Ascending aorta (tissue), 2 donors: ENCODE measurements at regions not wholly inside any gene's neighbourhood (a gene's known extent, or its start where the extent isn't known, plus 50 kb on each side); places are given as distances from the start of the nearest gene placed in this dataset.

Source experiments
- DNase-seq, 2 donors: peaks; one replicate each; pipeline ENCODE4 v3.0.0-alpha.2; 2019; ENCODE audit warnings: low spot score in 2 of 2
- H3K27ac ChIP-seq, 2 donors: fragments of 200-600 bp; sonication (generic); one replicate each; pipeline ENCODE4 v1.5.1; 2016 to 2017; ENCODE audit warnings: mild to moderate bottlenecking in 1 of 2
- H3K27me3 ChIP-seq: fragments of 200-600 bp; sonication (generic); one replicate; pipeline ENCODE4 v1.5.1; 2017
- H3K36me3 ChIP-seq, 2 donors: fragments of 200-600 bp; sonication (generic); one replicate each; pipeline ENCODE4 v1.5.1; 2016
- H3K4me1 ChIP-seq, 2 donors: fragments of 200-600 bp; sonication (generic); one replicate each; pipeline ENCODE4 v1.5.1; 2016 to 2017; ENCODE audit warnings: mild to moderate bottlenecking in 1 of 2
- H3K4me3 ChIP-seq, 2 donors: fragments of 200-600 bp; sonication (generic); one replicate each; pipeline ENCODE4 v1.5.1; 2016 to 2017; ENCODE audit warnings: mild to moderate bottlenecking in 1 of 2
- H3K9me3 ChIP-seq, 2 donors: fragments of 200-600 bp; sonication (generic); one replicate each; pipeline ENCODE4 v1.5.1; 2016
- CTCF ChIP-seq, 3 experiments: fragments of 200-600 bp in 2 of 3; fragments of 450-650 bp in 1 of 3; sonication (generic) in 2 of 3; IDR thresholded peaks; one replicate each; pipeline ENCODE4 v1.5.1; 2016 to 2019; ENCODE audit warnings: antibody characterized with exemption in 3 of 3, mild to moderate bottlenecking in 1 of 3, moderate library complexity in 1 of 3
- intact Hi-C: fragments of 100-400 bp; cut with DNase I; formaldehyde crosslinking; loops from one replicate; pipeline ENCODE4 v1.15.1; 2023

GRCh38 chrX:125262836-125263235 is 56.8 kb upstream of the TEX13C start:
- Histone ChIP-seq H3K36me3 (no peaks in the 10 kb centered on the region), H3K4me1 (no peaks in the 10 kb centered on the region), H3K9me3 (no peaks in the 10 kb centered on the region), H3K27me3 (no peaks in the 10 kb centered on the region), H3K27ac (no peak overlapping the region), H3K4me3 (no peak overlapping the region)
- no peak for TF ChIP-seq CTCF (IDR thresholded peaks at IDR 0.05)
- intact Hi-C loops = no loop called here
- DNase-seq = no peak

- Histone ChIP-seq H3K4me3 (no peak overlapping the region), H3K27ac (no peak overlapping the region), H3K4me1 (no peaks in the 10 kb centered on the region), H3K27me3 (no peaks in the 10 kb centered on the region), H3K9me3 (no peaks in the 10 kb centered on the region), H3K36me3 (no peaks in the 10 kb centered on the region)
- no peak for TF ChIP-seq CTCF (IDR thresholded peaks at IDR 0.05)
- intact Hi-C loops = no loop called here
- DNase-seq = no peak
These were observed 53.5 kb upstream of the TEX13C start for GRCh38 chrX:125266153-125266660.
